Stimulated activated CD8-positive, alpha-beta memory T cell treated with anti-CD3 and anti-CD28 coated beads, Interleukin-7, amount 100 ng/mL, for 48 hours (primary cell): ENCODE measurements at regions not wholly inside any gene's neighbourhood (a gene's known extent, or its start where the extent isn't known, plus 50 kb on each side); places are given as distances from the start of the nearest gene placed in this dataset.
A peak's percentile ranks its signal among the peaks of the same experiment; 100 is the strongest.
"Not testable (repeated sequence)": the region's sequence is repeated elsewhere in the genome, so short reads cannot be mapped to it uniquely, and the experiment has no call there.

ENCODE experiments used
- DNase-seq, 2 donors: peaks; one replicate each; pipeline ENCODE4 v3.0.0-alpha.2; 2020; ENCODE audit warnings: low read depth in 1 of 2; ENCODE audit errors: extremely low read depth in 1 of 2

DNA sequence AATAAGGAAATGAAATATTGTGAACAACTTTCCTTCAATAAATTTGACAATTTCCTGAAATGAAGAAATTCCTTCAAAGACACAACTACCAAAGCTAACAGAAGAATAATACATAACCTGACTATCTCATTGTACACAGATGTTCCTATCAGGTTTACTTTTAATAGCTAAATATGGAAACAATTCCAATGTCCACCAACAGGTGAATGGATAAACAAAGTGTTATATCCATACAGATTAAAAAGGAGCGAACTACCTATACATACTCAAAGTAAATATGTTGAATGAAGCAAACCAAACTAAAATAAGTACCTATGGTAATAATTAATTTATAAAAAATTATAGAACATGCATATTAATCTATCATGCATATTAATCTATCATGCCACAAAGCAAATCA, 554.9 kb downstream of the PPP4R3C start:
- DNase-seq = no peak

DNA sequence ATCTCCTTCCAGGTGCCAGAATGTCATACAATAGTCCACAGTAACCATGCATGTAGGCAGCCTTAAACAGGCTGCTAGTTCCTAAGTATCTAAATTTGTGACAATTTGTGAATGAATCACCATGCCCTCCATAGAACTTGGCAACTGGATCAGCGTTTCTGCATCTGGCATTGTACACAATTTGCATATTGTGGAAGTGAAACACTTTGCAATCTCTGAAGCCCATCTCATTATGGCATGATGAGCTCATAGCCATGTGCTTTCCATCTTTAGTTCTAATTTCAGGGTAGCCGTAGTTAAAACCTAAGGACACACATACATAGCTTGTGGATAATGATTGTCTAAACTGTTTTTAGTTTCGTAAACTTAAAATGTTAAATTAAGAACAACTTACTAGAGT, 573.6 kb downstream of the PPP4R3C start:
- DNase-seq = no peak

DNA sequence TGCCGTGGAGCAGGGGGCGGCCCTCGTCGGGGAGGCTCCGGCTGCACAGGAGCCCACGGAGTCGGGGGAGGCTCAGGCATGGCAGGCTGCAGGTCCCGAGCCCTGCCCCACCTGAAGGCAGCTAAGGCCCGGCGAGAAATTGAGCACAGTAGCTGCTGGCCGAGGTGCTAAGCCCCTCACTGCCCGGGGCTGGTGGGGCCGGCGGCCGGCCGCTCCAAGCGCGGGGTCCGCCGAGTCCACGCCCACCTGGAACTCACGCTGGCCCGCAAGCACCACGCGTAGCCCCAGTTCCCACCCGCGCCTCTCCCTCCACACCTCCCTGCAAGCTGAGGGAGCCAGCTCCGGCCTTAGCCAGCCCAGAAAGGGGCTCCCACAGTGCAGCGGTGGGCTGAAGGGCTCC, 589.4 kb downstream of the PPP4R3C start:
- DNase-seq = no peak

DNA sequence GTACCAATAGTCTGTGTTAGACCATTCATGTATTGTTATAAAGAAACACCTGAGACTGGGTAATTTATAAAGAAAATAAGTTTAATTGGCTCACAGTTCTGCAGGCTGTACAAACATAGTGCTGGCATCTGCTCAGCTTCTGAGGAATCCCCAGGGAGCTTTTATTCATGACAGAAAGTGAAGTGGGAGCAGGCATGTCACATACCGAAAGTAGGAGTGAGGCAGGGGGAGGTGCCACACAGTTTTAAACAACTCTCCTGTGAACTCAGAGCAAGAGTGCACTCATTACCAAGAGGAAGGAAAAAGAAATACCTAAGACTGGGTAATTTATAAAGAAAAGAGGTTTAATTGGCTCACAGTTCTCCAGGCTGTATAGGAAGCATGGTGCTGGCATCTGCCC, 591.2 kb downstream of the PPP4R3C start:
- DNase-seq = no peak

DNA sequence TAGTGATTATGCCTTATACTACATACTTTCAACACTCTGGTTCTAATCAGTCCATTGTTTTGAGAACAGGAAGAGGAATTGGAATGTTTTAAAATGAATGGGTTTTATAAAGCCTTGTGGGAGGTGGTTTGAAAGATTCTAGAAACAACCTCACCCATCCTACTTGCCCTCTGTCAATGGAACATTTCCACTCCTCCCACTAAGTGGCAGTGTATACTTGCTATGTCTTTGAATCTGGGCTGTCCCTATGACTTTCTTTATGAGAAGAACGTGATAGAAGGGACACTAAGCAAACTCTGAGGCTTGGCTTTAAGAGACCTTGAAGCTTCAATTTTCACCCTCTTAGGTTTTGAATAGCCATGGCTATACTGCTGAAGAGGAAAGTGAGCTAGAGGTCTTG, 611.2 kb downstream of the PPP4R3C start:
- no peak for DNase-seq

DNA sequence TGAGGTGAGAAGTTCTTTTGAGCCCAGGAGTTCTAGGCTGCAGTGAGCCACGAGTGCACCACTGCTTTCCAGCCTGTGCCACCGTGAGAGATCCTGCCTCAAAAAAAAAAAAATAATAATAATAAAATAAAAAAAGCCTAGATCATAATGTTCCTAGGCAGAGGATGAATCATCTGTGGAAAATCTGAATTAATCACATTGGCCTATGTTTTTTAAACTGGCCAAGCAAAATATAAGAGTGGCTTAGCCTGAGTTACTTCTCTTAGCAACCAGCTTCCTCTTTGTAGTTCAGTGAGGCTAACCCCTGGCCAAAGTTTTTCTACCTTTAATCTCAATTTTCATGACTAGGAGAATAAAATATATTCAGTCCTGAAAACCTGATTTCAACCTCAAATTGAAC, 614.6 kb downstream of the PPP4R3C start:
- DNase-seq = no peak

DNA sequence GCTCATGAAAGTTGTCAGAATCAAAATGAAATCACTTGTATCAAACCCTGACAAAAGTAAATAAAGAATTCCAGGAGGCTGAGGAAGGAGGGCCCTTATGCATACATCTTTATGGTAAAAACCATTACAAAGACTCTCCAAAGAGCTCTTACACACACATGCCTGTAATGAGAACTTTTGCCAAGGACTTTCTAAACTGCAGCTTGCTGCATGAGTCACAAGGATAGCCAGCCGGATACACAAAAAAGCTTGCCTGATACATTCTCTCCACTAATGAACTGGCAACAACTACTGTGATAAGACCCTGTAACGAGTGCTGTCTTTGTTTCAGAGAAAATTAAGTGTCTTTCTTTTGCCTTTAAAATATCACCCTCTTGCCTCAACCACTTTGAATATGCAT, 618.1 kb downstream of the PPP4R3C start:
- DNase-seq = no peak

DNA sequence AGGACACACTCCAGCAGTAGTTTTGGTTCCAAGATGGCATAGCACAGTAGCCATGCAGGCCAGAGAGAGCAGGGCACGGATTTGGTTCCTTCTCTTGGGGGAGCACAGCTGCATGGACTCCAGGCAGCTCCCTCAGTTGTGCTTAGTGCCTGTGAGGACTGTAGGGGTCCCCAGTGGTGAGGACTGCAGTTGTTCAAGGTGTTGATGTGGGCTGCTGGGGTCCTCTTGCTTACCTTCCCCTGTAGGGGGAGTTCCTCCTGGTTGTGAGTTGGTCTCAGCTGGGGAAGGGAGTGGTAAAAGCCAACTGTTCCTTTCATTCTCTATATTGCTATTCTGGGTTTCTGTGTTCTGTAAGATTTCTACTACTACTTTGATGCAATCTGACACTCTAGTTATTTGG, 606.5 kb downstream of the MAGEB5 start:
- no peak for DNase-seq

DNA sequence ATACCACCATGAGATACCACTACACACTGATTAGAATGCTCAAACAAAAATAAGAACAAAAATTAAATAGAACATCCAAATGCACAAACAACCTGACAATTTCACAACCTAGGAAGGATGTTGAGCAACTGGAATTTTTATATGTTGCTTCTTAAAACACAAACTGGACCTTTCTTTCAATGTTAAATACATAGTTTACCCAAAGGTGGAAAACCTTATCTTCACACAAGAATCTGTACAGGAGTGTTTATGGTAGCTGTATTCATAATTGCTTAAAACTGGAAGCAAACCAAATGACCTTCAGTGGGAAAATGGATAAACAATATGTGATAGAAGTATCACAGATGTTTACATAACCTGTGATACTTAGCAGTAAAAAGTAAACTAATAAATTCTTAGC, 573.8 kb downstream of the MAGEB5 start:
- DNase-seq = no peak

DNA sequence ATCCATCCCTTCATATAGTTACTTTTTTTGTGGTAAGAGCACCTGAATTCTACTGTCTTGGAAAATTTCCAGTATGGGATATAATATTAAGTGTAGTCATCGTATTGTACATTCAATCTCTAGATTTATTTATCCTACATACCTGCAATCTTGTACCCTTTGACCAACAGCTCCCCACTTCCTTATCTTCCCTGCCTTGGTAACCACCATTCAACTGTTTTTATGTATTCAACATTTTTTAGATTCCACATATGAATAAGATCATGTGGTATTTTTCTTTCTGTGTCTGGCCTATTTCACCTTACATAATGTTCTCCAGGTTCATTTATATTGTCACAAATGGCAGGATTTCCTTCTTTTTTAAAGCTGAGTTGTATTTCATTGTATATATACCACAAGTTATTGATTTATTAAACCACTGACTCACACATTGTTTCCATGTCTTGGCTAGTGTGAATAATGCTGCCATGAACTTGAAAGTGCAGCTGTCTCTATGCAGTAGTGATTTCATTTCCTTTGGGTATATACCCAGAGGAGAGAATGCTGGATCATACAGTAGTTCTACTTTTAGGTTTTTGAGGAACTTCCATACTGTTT, 572.5 kb downstream of the MAGEB5 start:
- no peak for DNase-seq

DNA sequence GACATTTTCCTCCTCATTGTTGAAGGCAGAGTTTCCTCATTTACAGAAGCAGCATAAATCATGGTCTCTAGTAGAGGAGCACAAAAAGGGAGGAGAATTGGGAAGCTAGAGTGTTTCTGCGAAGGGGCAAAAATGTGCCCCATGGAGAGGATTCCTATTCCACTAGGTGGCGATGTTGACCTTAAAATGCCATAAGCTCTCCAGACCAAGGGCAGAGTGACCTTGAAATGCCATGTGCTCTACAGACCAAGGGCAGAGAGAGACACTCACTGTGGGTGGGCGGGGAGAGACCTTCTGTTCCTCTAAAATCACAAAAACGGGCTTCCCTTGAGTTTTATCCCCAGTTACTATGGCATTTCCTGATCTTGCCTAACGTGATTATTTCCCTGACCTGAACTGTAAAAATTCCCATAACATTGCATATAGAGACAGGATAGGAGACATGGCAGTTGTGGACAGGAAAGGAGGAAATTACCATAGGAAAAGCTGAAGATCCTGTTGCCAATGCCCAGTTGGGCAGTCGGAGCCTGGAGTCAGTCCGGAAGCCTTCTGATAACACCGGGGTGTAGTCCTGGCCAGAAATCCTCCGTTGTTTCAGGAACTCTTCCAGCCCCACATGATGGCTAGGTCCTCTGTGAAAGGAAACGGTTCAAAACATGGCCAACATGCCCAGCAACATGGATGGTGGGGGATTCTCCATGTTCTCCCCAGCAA, 567.7 kb downstream of the MAGEB5 start:
- peak in 1 of 2 donors; percentile 0 for DNase-seq

DNA sequence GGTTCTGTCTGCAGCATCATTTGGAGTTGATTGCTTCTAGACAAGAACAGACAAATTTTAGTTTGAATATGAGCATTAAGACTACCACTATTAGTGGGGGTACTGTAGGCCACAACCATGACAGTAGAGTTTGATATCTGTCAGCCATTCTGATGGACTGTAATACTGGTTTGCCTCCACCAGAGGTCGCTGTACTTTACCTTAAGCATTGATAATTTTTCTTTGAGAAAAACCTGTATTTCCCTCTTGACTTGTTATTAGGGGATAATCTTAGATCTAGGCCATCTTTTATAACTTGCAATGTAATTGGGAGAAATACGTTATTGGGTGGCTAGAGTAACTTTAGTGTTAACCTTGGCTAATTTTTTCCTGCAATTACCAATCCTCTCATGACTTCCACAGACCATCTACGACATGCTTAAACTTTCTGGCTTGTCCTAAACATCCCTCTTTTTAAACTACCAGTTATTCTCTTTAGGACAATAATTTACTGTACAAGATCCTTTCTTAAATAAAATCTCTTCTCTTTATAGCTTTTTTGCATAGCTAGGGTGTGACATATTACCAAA, 562.4 kb downstream of the MAGEB5 start:
- no peak for DNase-seq

DNA sequence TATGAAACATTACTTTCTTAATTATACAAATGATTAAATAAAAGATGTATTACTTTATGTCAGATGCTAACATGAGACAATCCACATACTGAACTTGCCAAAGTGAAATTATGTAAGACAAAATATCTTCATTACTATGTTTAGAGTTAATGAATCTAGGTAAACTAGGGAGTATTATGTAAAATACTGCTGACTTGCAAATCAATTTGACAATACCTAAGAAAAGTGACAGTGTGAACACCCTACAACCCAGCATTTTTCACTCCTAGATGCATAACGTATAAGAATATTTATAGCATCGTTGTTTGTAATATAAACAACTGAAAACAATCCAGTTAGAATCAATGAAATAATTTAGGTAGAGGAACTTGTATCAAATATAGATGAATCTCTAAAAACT, 546.3 kb downstream of the MAGEB5 start:
- DNase-seq = no peak

DNA sequence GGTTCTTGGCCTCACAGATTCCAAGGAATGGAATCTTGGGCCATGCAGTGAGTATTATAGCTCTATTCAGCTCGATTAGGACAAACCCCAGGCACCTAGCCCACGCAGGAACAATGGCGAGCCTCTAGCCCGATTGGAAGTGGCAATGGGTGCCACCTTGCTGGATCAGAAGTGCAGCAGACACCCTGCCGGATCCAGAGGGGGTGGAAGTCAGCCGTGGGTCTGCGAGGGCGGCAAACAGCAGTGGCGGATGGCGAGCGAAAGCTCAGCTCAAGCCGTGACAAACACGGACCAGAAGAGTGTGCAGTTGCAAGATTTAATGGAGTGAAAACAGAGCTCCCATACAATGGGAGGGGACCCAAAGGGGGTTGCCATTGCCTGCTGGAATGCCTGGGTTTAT, 539.8 kb downstream of the MAGEB5 start:
- DNase-seq = not testable (repeated sequence)

DNA sequence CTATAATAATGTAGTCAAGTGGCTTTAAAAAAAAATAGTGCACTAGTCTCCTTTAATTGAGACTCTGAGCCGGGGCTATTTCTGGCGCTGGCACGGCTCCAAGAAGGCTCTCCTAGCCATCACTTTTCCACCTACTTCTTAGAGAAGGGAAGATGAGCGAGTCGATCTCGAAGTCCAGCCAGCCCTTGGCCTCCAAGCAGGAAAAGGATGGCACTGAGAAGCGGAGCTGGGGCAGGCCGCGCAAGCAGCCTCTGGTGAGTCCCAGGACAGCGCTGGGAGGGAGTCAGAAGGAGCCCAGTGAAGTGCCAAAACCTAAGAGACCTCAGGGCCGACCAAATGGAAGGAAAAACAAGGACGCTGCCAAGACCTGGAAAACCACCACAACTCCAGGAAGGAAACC, 531.9 kb downstream of the MAGEB5 start:
- DNase-seq = no peak

DNA sequence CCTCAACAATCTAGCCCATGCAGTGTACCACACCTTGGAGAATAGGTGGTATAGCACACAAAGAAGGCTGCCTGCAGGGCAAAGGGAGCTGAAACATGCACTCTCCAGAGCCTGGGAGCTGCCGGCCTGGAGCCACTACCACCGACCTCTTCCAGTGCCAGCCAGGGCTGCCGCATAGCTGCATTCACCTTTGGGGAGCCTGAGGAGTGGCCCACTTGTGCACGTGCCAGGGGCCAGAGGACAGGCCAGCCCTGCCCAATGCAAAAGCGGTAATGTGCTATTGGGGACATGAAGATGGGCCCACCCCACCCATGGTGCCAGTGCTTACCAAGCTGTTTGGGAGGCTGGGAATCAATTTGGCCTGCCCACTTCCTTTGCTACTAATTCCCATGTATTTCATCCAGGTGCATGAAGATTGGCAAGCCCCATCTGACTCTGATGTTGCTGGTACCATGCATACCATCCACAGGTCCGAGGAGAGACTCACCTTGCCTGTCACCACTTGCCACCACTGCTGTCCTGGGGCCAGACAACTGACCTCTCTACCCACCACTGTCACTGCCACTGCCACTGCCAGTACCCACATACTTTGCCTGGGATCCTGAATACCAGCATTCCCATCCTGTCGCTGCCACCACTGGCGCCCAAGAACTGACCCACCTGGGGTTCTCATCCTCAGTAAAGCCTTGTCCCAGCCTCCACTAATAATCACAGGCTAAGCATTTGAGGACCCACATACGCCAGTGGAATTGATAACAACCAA, 506.9 kb downstream of the MAGEB5 start:
- DNase-seq = no peak

DNA sequence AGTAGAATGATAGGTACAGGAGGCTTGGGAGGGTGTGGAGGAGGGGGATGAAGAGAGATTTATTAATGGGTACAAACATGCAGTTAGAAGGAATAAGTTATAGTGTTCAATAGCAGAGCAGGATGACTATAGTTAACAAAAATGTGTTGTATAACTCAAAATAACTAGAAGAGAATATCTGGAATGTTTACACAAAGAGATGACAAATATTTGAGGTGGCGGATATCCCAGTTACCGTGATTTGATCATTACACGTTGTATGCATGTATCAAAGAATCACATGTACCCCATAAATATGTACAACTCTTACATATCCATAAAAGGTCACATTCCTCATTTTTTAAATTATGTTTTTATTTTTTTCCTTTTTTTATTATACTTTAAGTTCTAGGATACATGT, 456.6 kb downstream of the MAGEB5 start:
- no peak for DNase-seq

DNA sequence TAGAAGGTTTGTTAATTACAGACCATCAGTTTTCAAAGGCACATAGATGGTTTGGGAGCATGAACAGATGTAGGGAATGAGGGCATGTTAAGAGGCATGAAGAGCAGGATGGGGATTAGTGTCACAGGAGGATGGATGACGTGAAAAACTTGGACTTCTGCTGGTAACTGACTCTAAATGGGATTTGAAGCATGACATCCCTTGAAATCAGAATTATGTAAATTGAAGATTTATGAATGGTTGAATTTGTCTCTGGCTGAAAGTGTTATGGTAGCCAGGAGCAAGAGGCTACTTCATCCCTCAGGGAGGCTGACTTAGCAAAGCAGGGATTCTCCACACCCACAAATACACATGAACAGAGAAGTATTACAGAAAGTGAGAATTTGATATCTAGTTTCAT, 454.6 kb downstream of the MAGEB5 start:
- no peak for DNase-seq

DNA sequence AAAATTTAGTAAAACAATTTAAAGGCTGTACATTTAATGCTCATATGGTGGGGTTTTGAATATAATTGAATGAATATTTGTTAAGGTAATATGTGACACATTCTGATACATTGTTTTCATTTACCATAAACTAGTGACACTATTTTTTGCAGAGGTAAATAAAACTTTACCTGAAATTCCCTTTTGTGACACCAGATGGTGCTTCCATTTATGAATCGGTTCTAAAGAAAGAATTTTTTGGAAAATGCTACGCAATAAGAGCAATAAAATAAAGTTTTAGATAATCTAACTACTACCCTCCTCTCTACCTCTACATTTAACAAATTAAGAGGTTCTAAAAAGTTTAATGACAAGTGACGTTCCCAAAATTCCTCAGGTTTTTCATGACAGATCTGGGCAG, 448.9 kb downstream of the MAGEB5 start:
- DNase-seq = no peak

DNA sequence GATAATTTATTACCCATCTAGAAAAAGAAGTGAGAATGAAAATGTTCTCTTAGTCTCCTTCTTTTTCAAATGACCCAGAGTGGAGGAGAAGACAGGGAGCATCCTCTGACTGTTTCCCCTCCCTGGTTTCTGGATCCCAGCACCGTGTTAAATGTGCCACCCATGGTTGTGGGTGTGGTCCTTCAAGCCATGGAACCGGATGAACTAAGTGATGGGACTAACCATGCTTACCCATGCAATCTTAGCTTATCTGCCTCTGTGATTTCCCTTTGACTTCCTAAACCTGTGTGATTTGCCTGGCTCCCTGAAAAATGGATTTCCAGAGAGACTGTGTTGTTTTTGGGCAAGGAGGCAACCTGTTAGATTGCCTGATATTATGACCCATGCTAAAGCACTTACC, 437.1 kb downstream of the MAGEB5 start:
- no peak for DNase-seq

DNA sequence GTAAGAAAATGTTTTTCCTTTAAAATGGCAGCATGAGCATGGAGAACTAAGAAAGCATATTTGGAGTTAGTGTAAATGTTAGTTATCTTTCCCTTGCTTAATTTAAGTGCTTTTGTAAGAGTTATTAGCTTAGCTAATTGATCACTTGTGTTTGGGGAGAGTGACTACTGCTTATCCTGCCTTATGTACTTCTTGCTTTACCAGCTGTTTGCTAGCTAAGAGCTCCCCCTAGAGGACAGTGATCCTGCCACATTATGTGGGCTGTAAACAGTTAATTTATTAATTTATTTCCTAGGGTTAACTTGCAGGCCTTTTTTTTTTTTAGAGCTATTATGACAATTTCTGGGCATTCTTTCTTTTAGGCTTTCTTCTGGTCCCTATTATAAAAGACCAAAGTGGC, 435.8 kb downstream of the MAGEB5 start:
- DNase-seq = no peak

DNA sequence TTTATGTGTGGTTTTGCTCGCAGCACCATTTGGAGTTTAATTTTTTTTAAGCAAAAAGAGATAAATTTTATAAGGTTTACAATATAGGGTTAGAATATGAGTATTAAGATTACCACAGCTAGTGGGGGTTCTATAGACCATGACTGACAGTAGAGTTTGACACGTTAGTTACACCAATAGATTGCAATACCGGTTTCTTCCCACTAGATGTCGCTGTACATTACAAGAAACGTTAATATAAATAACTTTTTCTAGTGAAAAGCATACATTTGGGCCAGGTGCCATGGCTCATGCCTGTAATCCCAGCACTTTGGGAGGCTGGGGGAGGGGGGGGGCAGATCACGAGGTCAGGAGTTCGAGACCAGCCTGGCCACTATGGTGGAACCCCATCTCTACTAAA, 433.6 kb downstream of the MAGEB5 start:
- no peak for DNase-seq
